WTC11 (cell line): ENCODE measurements at regions not wholly inside any gene's neighbourhood (a gene's known extent, or its start where the extent isn't known, plus 50 kb on each side); places are given as distances from the start of the nearest gene placed in this dataset.

Experiments
- ATF3 ChIP-seq: sonication (generic); formaldehyde crosslinking; conservative IDR thresholded peaks from 2 replicates; pipeline ENCODE4 v1.8.1; 2022; ENCODE audit warnings: mild to moderate bottlenecking, missing genetic modification reagents
- CTCF ChIP-seq: fragments of 200-600 bp; IDR thresholded peaks from 2 replicates; pipeline ENCODE4 v1.8.0; 2022; ENCODE audit warnings: antibody characterized with exemption
- ESRRA ChIP-seq: sonication (generic); formaldehyde crosslinking; IDR thresholded peaks from 2 replicates; pipeline ENCODE4 v1.8.1; 2022; ENCODE audit warnings: mild to moderate bottlenecking, missing genetic modification reagents, borderline replicate concordance
- FOXP1 ChIP-seq: sonication (generic); formaldehyde crosslinking; IDR thresholded peaks from 2 replicates; pipeline ENCODE4 v1.8.0; 2022; ENCODE audit warnings: missing genetic modification reagents, mild to moderate bottlenecking, moderate library complexity, borderline replicate concordance
- MXD4 ChIP-seq: fragments of 250-450 bp; sonication (Bioruptor Pico); IDR thresholded peaks from 2 replicates; pipeline ENCODE4 v1.8.0; 2021; ENCODE audit warnings: mild to moderate bottlenecking, moderate library complexity, borderline replicate concordance
- SP1 ChIP-seq: sonication (generic); formaldehyde crosslinking; conservative IDR thresholded peaks from 2 replicates; pipeline ENCODE4 v1.8.1; 2022; ENCODE audit warnings: missing genetic modification reagents
- TP53 ChIP-seq: sonication (generic); formaldehyde crosslinking; IDR thresholded peaks from 2 replicates; pipeline ENCODE4 v1.8.1; 2023; ENCODE audit warnings: mild to moderate bottlenecking, missing genetic modification reagents
- TF ChIP-seq, protein P1 (sequence below): sonication (generic); formaldehyde crosslinking; IDR thresholded peaks from 2 replicates; pipeline ENCODE4 v1.8.0; 2023; ENCODE audit warnings: missing genetic modification reagents, mild to moderate bottlenecking, borderline replicate concordance
- TF ChIP-seq, protein P2 (sequence below): sonication (generic); formaldehyde crosslinking; IDR thresholded peaks from 2 replicates; pipeline ENCODE4 v1.8.0; 2022; ENCODE audit warnings: mild to moderate bottlenecking, missing genetic modification reagents

DNA sequence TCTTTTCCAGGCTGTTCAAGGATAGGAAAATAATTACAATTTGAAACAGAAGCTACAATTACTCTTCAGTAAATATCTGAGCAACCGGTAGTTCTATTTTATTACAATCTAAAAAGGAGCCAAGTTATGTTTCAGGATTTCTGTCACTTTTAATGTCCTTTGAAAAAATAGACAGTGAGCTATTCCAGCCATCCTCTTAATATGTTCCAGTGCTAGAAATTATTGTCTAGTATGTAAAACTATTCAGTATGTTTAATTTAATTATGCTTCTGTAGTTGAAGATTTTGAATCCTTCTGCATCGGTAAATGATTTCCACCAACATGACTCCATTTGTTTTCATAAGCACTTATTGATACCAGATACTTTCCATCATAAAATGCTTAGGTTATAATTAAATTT, 129.6 kb upstream of the SEMA3D start:
- no peak for TF ChIP-seq CTCF
- no peak for TF ChIP-seq ESRRA (CRISPR knock-in tag)
- TF ChIP-seq, protein P1, sequence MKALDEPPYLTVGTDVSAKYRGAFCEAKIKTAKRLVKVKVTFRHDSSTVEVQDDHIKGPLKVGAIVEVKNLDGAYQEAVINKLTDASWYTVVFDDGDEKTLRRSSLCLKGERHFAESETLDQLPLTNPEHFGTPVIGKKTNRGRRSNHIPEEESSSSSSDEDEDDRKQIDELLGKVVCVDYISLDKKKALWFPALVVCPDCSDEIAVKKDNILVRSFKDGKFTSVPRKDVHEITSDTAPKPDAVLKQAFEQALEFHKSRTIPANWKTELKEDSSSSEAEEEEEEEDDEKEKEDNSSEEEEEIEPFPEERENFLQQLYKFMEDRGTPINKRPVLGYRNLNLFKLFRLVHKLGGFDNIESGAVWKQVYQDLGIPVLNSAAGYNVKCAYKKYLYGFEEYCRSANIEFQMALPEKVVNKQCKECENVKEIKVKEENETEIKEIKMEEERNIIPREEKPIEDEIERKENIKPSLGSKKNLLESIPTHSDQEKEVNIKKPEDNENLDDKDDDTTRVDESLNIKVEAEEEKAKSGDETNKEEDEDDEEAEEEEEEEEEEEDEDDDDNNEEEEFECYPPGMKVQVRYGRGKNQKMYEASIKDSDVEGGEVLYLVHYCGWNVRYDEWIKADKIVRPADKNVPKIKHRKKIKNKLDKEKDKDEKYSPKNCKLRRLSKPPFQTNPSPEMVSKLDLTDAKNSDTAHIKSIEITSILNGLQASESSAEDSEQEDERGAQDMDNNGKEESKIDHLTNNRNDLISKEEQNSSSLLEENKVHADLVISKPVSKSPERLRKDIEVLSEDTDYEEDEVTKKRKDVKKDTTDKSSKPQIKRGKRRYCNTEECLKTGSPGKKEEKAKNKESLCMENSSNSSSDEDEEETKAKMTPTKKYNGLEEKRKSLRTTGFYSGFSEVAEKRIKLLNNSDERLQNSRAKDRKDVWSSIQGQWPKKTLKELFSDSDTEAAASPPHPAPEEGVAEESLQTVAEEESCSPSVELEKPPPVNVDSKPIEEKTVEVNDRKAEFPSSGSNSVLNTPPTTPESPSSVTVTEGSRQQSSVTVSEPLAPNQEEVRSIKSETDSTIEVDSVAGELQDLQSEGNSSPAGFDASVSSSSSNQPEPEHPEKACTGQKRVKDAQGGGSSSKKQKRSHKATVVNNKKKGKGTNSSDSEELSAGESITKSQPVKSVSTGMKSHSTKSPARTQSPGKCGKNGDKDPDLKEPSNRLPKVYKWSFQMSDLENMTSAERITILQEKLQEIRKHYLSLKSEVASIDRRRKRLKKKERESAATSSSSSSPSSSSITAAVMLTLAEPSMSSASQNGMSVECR (CRISPR knock-in tag) = no peak
- TF ChIP-seq MXD4 (CRISPR knock-in tag) = no peak
- TF ChIP-seq SP1 (CRISPR knock-in tag) = no peak
- no peak for TF ChIP-seq FOXP1 (CRISPR knock-in tag)
- no peak for TF ChIP-seq ATF3 (CRISPR knock-in tag)
- TF ChIP-seq, protein P2, sequence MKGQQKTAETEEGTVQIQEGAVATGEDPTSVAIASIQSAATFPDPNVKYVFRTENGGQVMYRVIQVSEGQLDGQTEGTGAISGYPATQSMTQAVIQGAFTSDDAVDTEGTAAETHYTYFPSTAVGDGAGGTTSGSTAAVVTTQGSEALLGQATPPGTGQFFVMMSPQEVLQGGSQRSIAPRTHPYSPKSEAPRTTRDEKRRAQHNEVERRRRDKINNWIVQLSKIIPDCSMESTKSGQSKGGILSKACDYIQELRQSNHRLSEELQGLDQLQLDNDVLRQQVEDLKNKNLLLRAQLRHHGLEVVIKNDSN (CRISPR knock-in tag) = no peak
- no peak for TF ChIP-seq TP53 (CRISPR knock-in tag)
